Suprapubic skin (tissue), 3 donors: ENCODE measurements at regions not wholly inside any gene's neighbourhood (a gene's known extent, or its start where the extent isn't known, plus 50 kb on each side); places are given as distances from the start of the nearest gene placed in this dataset.

Source experiments
- CTCF ChIP-seq, 2 donors: fragments of 200-600 bp in 1 of 2; fragments of 450-650 bp in 1 of 2; sonication (generic) in 1 of 2; IDR thresholded peaks; one replicate each; pipeline ENCODE4 v1.5.1; 2016 to 2019; ENCODE audit warnings: antibody characterized with exemption in 2 of 2, mild to moderate bottlenecking in 1 of 2, moderate library complexity in 1 of 2
- POLR2AphosphoS5 ChIP-seq, 3 donors: sonication (generic); formaldehyde crosslinking; IDR thresholded peaks; one replicate each; pipeline ENCODE4 v1.6.1; 2017; ENCODE audit warnings: antibody characterized with exemption in 3 of 3

GRCh38 chrX:39293203-39293602, 491.9 kb downstream of the MID1IP1 start:
- TF ChIP-seq CTCF (IDR thresholded peaks at IDR 0.05) (no peak), POLR2AphosphoS5 (IDR thresholded peaks at IDR 0.05) (no peak)
